Activated naive CD8-positive, alpha-beta T cell treated with anti-CD3 and anti-CD28 coated beads, Interleukin-2, amount 10 ng/mL, durations not matched to agents 7 days and 5 days (primary cell): ENCODE measurements at regions not wholly inside any gene's neighbourhood (a gene's known extent, or its start where the extent isn't known, plus 50 kb on each side); places are given as distances from the start of the nearest gene placed in this dataset.

ENCODE experiments used
- ATAC-seq: fragments of 150-1000 bp; cut with Tn5 transposase; one replicate; pipeline ENCODE4 v1.10.0; 2021; ENCODE audit warnings: low read depth, moderate library complexity
- POLR2A ChIA-PET: fragments of 350-600 bp; sonication (Branson Sonifier 250); formaldehyde crosslinking; loops from one replicate; lab custom pipeline; 2021; ENCODE audit warnings: antibody characterized with exemption; lab: Charles Lee
- DNase-seq: peaks from one replicate; pipeline ENCODE4 v3.0.0; 2021
- H3K27ac Mint-ChIP-seq: one replicate; pipeline ENCODE4 v1.8.0; 2022; ENCODE audit warnings: mild to moderate bottlenecking, mixed read lengths
- H3K27me3 Mint-ChIP-seq: one replicate; pipeline ENCODE4 v1.8.0; 2022; ENCODE audit warnings: mild to moderate bottlenecking, moderate library complexity, mixed read lengths
- H3K36me3 Mint-ChIP-seq: one replicate; pipeline ENCODE4 v1.8.0; 2021; ENCODE audit warnings: mild to moderate bottlenecking, mixed read lengths
- H3K4me1 Mint-ChIP-seq: one replicate; pipeline ENCODE4 v1.8.0; 2021; ENCODE audit warnings: mixed read lengths
- H3K4me3 Mint-ChIP-seq: one replicate; pipeline ENCODE4 v1.8.0; 2022; ENCODE audit warnings: mild to moderate bottlenecking, moderate library complexity, mixed read lengths
- H3K9me3 Mint-ChIP-seq: one replicate; pipeline ENCODE4 v1.8.0; 2021; ENCODE audit warnings: mixed read lengths

DNA sequence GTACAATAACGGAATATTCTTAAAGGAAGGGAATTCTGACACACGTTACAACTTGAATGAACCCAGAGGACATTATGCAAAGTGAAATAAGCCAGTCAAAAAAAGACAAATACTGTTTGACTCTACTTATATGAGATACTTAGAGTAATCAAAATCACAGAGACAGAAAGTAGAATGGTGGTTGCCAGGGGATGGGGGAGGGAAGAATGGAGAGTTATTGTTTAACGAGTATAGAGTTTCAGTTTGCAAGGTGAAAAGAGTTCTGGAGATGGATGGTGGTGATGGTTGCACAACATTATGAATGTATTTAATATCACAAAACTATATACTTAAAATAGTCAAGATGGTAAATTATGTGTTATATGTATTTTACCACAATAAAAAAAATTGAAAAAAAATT is 112.9 kb upstream of the ARHGEF3 start:
- Mint-ChIP-seq H3K27ac (peak overlapping the region; percentile 96), H3K4me3 (peak overlapping the region; percentile 89), H3K4me1 (peaks cover 62% of the 10 kb centered on the region), H3K27me3 (no peaks in the 10 kb centered on the region), H3K9me3 (no peaks in the 10 kb centered on the region), H3K36me3 (peaks cover 34% of the 10 kb centered on the region)
- POLR2A ChIA-PET: interaction anchor here (2.9 to 5.3 kb wide), 3 partner anchors 26 to 114 kb away, joined by 17 to 85 read pairs (median 41); partner anchors contain the start of gene ARHGEF3
- DNase-seq (no peak), ATAC-seq (no peak)

GRCh38 chr3:56911363-56911762 is 109.6 kb upstream of the ARHGEF3 start:
- no peaks in the 10 kb centered on the region for H3K9me3 Mint-ChIP-seq
- DNase-seq (no peak), ATAC-seq (no peak)
- H3K36me3 Mint-ChIP-seq: peaks cover 57% of the 10 kb centered on the region
- H3K27ac Mint-ChIP-seq: no peak overlapping the region
- H3K4me1 Mint-ChIP-seq: peaks cover 53% of the 10 kb centered on the region
- POLR2A ChIA-PET: interaction anchor here (0.6 kb wide), 1 partner anchor 29 kb away, joined by 3 read pairs; no protein-coding TSS in a partner anchor
- no peak overlapping the region for H3K4me3 Mint-ChIP-seq
- no peaks in the 10 kb centered on the region for H3K27me3 Mint-ChIP-seq

- Mint-ChIP-seq H3K27me3 (no peaks in the 10 kb centered on the region), H3K4me1 (peaks cover 43% of the 10 kb centered on the region), H3K27ac (no peak overlapping the region), H3K9me3 (no peaks in the 10 kb centered on the region), H3K4me3 (no peak overlapping the region), H3K36me3 (peaks cover 58% of the 10 kb centered on the region)
- DNase-seq (no peak), ATAC-seq (no peak)
- POLR2A ChIA-PET: no interaction called here
Measured at GRCh38 chr3:56909349-56909748, 107.6 kb upstream of the ARHGEF3 start.

- Mint-ChIP-seq H3K9me3 (no peaks in the 10 kb centered on the region), H3K27me3 (no peaks in the 10 kb centered on the region), H3K4me3 (no peak overlapping the region), H3K36me3 (peaks cover 53% of the 10 kb centered on the region), H3K4me1 (peaks cover 36% of the 10 kb centered on the region), H3K27ac (no peak overlapping the region)
- POLR2A ChIA-PET: interaction anchor here (0.6 kb wide), 1 partner anchor 76 kb away, joined by 7 read pairs; no protein-coding TSS in a partner anchor
- no peak for ATAC-seq
- no peak for DNase-seq
Measured at GRCh38 chr3:56908004-56908403, 106.3 kb upstream of the ARHGEF3 start.

DNA sequence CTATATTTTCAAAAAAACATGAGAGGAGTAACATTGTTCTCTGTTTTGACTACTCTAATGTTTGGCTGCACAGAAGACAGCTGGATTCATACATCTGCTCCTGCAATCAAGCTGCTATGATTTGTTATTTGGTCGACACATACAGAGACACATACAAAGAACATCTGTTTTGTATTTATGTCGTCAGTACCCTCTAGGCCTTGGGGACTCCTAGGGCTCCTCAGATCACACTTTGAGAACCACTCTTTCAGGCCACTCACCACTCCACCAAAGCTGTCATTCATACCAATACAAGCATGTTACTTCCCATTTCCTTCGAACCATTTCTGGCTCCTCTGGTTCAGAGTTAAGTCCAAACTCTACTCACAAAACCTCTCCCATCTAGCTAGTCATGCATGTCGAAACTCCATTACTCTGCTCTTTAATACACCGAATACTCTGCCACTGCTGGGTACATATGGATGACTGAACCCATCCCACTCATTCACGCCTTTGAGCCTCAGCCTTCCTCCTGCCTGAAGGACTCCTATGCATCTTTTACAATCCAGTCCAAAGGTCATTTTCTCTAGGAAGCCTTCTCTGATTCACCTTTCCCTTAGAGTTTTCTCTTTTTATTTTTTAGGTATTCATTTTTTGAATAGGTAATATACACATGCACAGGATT is 102.9 kb upstream of the ARHGEF3 start:
- DNase-seq (no peak), ATAC-seq (no peak)
- H3K4me1 Mint-ChIP-seq: peaks cover 46% of the 10 kb centered on the region
- H3K36me3 Mint-ChIP-seq: peaks cover 52% of the 10 kb centered on the region
- H3K27me3 Mint-ChIP-seq: no peaks in the 10 kb centered on the region
- no peaks in the 10 kb centered on the region for H3K9me3 Mint-ChIP-seq
- no peak overlapping the region for H3K4me3 Mint-ChIP-seq
- H3K27ac Mint-ChIP-seq: no peak overlapping the region
- POLR2A ChIA-PET: no interaction called here

DNA sequence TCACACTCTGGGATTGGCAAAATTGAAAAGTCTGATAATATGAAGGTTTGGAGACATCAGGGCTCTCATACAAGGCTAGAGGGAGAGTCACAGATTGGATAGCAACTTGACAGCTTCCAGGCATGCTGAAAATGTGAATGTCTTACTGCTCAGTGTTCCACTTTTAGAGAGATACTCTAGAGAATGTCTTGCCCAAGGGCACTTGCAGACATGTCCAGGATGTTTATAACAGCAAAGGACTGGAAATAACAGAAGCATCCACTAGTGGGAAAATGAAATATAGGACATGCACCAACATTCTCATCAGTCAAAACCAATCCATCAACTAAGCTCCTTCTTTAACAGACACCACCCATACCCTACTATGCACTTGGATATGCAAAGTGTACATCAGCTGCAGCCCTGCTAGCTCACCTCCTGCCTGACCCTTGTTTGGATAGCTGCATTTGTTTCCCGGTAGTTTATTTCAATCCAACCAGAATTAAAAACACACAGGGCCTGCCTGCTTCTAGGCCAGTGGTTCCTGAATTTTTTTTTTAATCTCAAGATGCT is 101.6 kb upstream of the ARHGEF3 start:
- H3K4me1 Mint-ChIP-seq: peaks cover 36% of the 10 kb centered on the region
- peaks cover 48% of the 10 kb centered on the region for H3K36me3 Mint-ChIP-seq
- no peak overlapping the region for H3K4me3 Mint-ChIP-seq
- no peak for DNase-seq
- peaks cover 1% of the 10 kb centered on the region for H3K9me3 Mint-ChIP-seq
- no peaks in the 10 kb centered on the region for H3K27me3 Mint-ChIP-seq
- no peak for ATAC-seq
- POLR2A ChIA-PET: interaction anchor here (0.9 to 1.2 kb wide), 2 partner anchors 13 to 14 kb away, joined by 4 read pairs; no protein-coding TSS in a partner anchor
- H3K27ac Mint-ChIP-seq: peak overlapping the region; percentile 35

- Mint-ChIP-seq H3K36me3 (peaks cover 44% of the 10 kb centered on the region), H3K4me1 (peaks cover 29% of the 10 kb centered on the region), H3K9me3 (peaks cover 1% of the 10 kb centered on the region), H3K27me3 (no peaks in the 10 kb centered on the region), H3K27ac (peak overlapping the region; percentile 55), H3K4me3 (no peak overlapping the region)
- ATAC-seq (no peak), DNase-seq (no peak)
- POLR2A ChIA-PET: interaction anchor here (1.2 kb wide), 1 partner anchor 13 kb away, joined by 4 read pairs; no protein-coding TSS in a partner anchor
Measured at GRCh38 chr3:56902468-56903160, 100.9 kb upstream of the ARHGEF3 start.

DNA sequence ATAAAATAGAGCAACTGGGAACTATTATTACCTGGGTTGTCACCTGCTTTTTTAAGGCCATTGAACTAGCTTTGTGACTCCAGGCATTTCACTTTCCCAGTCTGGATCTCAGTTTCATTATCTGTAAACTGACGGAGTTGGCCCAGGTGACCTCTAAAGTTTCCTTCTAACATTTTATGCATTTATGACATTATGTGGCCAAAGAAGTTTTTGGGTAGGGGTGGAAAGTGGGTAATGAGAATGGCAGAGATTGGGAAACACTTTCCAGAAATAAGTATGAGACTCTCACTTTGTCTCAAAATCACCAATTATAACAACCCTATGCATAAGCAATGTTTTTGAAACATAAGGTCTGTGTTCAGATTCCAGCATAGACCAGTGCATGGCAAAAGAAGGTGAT is 99.1 kb upstream of the ARHGEF3 start:
- no peak for ATAC-seq
- Mint-ChIP-seq H3K4me1 (peaks cover 36% of the 10 kb centered on the region), H3K4me3 (no peak overlapping the region), H3K36me3 (peaks cover 55% of the 10 kb centered on the region), H3K27me3 (no peaks in the 10 kb centered on the region), H3K27ac (no peak overlapping the region), H3K9me3 (peaks cover 1% of the 10 kb centered on the region)
- POLR2A ChIA-PET: no interaction called here
- DNase-seq: no peak

GRCh38 chr3:56899851-56900250 is 98.1 kb upstream of the ARHGEF3 start:
- Mint-ChIP-seq H3K4me1 (peaks cover 42% of the 10 kb centered on the region), H3K9me3 (peaks cover 1% of the 10 kb centered on the region), H3K4me3 (no peak overlapping the region), H3K27ac (no peak overlapping the region), H3K27me3 (no peaks in the 10 kb centered on the region), H3K36me3 (peaks cover 53% of the 10 kb centered on the region)
- DNase-seq: no peak
- no peak for ATAC-seq
- POLR2A ChIA-PET: no interaction called here

- no peaks in the 10 kb centered on the region for H3K27me3 Mint-ChIP-seq
- ATAC-seq (no peak), DNase-seq (no peak)
- POLR2A ChIA-PET: no interaction called here
- peaks cover 51% of the 10 kb centered on the region for H3K36me3 Mint-ChIP-seq
- H3K4me1 Mint-ChIP-seq: peaks cover 44% of the 10 kb centered on the region
- no peak overlapping the region for H3K27ac Mint-ChIP-seq
- H3K9me3 Mint-ChIP-seq: peaks cover 1% of the 10 kb centered on the region
- H3K4me3 Mint-ChIP-seq: no peak overlapping the region
Measured at GRCh38 chr3:56899078-56899477, 97.3 kb upstream of the ARHGEF3 start.

DNA sequence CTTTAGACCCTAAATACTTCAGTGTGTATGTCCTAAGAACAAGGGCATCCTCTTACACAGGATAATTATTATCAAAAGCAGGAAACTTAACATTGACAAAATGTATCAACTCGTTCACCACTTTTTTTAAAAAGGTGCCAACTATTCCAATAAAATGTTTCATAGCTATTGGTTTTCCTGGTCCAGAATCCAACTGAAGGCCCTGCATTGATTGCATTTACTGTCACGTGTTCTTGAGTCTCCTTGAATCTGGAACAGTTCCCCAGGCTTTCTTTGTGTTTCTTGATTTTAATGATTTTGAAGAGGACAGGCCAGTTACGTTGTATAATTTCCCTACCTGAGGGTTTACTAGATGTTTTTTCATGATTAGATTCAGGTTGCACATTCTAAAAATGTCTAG is 94.6 kb upstream of the ARHGEF3 start:
- H3K4me1 Mint-ChIP-seq: peaks cover 43% of the 10 kb centered on the region
- peaks cover 1% of the 10 kb centered on the region for H3K9me3 Mint-ChIP-seq
- DNase-seq (no peak), ATAC-seq (no peak)
- no peaks in the 10 kb centered on the region for H3K27me3 Mint-ChIP-seq
- H3K27ac Mint-ChIP-seq: no peak overlapping the region
- H3K36me3 Mint-ChIP-seq: peaks cover 41% of the 10 kb centered on the region
- no peak overlapping the region for H3K4me3 Mint-ChIP-seq
- POLR2A ChIA-PET: no interaction called here

- Mint-ChIP-seq H3K4me1 (peaks cover 47% of the 10 kb centered on the region), H3K27me3 (no peaks in the 10 kb centered on the region), H3K4me3 (no peak overlapping the region), H3K36me3 (peaks cover 30% of the 10 kb centered on the region), H3K27ac (no peak overlapping the region), H3K9me3 (peaks cover 1% of the 10 kb centered on the region)
- no peak for DNase-seq
- POLR2A ChIA-PET: no interaction called here
- peak; percentile 64 for ATAC-seq
Measured at GRCh38 chr3:56894881-56895431, 93.2 kb upstream of the ARHGEF3 start.

DNA sequence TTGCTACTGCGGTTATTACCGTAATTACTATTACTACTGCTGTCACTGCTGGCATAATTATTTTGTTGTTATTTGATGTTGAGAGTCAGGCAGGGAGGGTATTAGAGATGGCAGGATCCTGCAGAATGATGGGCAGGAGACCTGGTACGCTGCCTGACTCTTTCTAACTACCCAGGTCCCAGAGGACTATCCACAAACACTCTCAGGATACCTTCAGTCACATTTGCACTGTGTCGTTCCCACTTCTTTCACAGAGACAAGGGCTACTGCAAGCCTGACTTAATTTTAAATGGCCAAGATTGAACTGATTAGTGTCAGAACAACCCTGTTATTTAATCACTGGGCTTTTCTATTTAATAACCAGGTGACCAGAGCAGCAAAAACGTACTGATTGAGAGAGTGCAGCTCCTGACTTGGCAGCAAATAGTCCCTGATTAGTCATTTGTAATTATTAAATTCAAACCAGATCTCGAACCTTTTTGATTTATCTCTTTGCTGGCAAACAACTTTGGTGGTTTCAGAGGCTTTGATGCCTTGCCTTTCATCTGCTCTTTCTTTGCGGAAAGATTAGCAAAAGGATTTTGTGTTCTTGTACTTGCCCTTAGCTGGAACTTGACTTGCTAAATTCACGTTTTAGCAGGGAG is 88.8 kb upstream of the ARHGEF3 start:
- DNase-seq (no peak), ATAC-seq (no peak)

More for the DNA sequence above, 88.8 kb upstream of the ARHGEF3 start:
- peak overlapping the region; percentile 16 for H3K4me3 Mint-ChIP-seq
- peaks cover 4% of the 10 kb centered on the region for H3K36me3 Mint-ChIP-seq
- H3K27ac Mint-ChIP-seq: peak overlapping the region; percentile 45
- peaks cover 69% of the 10 kb centered on the region for H3K4me1 Mint-ChIP-seq
- no peaks in the 10 kb centered on the region for H3K9me3 Mint-ChIP-seq
- POLR2A ChIA-PET: interaction anchor here (7.2 kb wide), 1 partner anchor 25 kb away, joined by 41 read pairs; no protein-coding TSS in a partner anchor
- no peaks in the 10 kb centered on the region for H3K27me3 Mint-ChIP-seq
